OCI-LY7 (cell line): ENCODE measurements at regions not wholly inside any gene's neighbourhood (a gene's known extent, or its start where the extent isn't known, plus 50 kb on each side); places are given as distances from the start of the nearest gene placed in this dataset.

Source experiments
- BruUV-seq: library from RNA; stranded (reverse); fragments of 400-500 nt; replicated peaks from 2 replicates; lab custom pipeline; 2021; lab: Mats Ljungman, UMichigan
- CTCF ChIA-PET: fragments of 300-600 bp; sonication (Branson Sonifier 250); formaldehyde crosslinking; loops from one replicate; lab custom pipeline; 2022; ENCODE audit warnings: antibody characterized with exemption; ENCODE audit not compliant: unreplicated experiment; lab: Charles Lee
- POLR2A ChIA-PET: fragments of 300-600 bp; sonication (Branson Sonifier 250); formaldehyde crosslinking; loops from one replicate; lab custom pipeline; 2022; ENCODE audit warnings: antibody characterized with exemption; lab: Charles Lee
- DNase-seq: peaks from one replicate; pipeline ENCODE4 v3.0.0-alpha.2; 2015; ENCODE audit warnings: low spot score
- H2AFZ ChIP-seq: fragments of 200-600 bp; sonication (generic), shearing (Covaris generic); 2 replicates; pipeline ENCODE4 v1.6.1; 2014; ENCODE audit warnings: mild to moderate bottlenecking, antibody characterized with exemption, low read length, moderate library complexity
- H3K27ac ChIP-seq: fragments of 200-600 bp; sonication (generic); 2 replicates; pipeline ENCODE4 v1.5.1; 2014; ENCODE audit warnings: mixed run types, low read depth, mild to moderate bottlenecking, moderate library complexity, low read length, inconsistent platforms; ENCODE audit not compliant: poor library complexity, severe bottlenecking
- H3K36me3 ChIP-seq: fragments of 200-600 bp; sonication (generic); 2 replicates; pipeline ENCODE4 v1.6.1; 2014; ENCODE audit warnings: mild to moderate bottlenecking, antibody characterized with exemption, low read length, moderate library complexity, mixed read lengths; ENCODE audit not compliant: insufficient read depth
- H3K4me1 ChIP-seq: fragments of 200-600 bp; sonication (generic); 2 replicates; pipeline ENCODE4 v1.5.1; 2014; ENCODE audit warnings: mild to moderate bottlenecking, low read length; ENCODE audit not compliant: insufficient read depth, poor library complexity, severe bottlenecking
- H3K4me2 ChIP-seq: fragments of 200-600 bp; sonication (generic); 2 replicates; pipeline ENCODE4 v1.6.1; 2014; ENCODE audit warnings: mild to moderate bottlenecking, low read length
- H3K4me3 ChIP-seq: fragments of 200-600 bp; sonication (generic); 2 replicates; pipeline ENCODE4 v1.5.1; 2014; ENCODE audit warnings: mild to moderate bottlenecking, low read depth, low read length; ENCODE audit not compliant: poor library complexity, severe bottlenecking
- H3K79me2 ChIP-seq: fragments of 200-600 bp; sonication (generic); 2 replicates; pipeline ENCODE4 v1.6.1; 2016; ENCODE audit warnings: low read depth, mild to moderate bottlenecking, low read length, moderate library complexity, mixed read lengths; ENCODE audit not compliant: insufficient read depth
- H3K9me2 ChIP-seq: fragments of 200-600 bp; sonication (generic); 2 replicates; pipeline ENCODE4 v1.6.1; 2016; ENCODE audit warnings: mild to moderate bottlenecking, low read length, mixed read lengths; ENCODE audit not compliant: insufficient read depth
- H3K9me3 ChIP-seq: fragments of 200-600 bp; sonication (generic); 2 replicates; pipeline ENCODE4 v1.6.1; 2014; ENCODE audit warnings: mild to moderate bottlenecking, mixed run types, low read length, mixed read lengths
- H4K20me1 ChIP-seq: fragments of 200-600 bp; sonication (generic); 2 replicates; pipeline ENCODE4 v1.6.1; 2014; ENCODE audit warnings: mild to moderate bottlenecking, antibody characterized with exemption, low read length, moderate library complexity, mixed read lengths; ENCODE audit not compliant: insufficient read depth
- CTCF ChIP-seq: fragments of 200-600 bp; sonication (generic); conservative IDR thresholded peaks from 2 replicates; pipeline ENCODE4 v1.5.1; 2014; ENCODE audit warnings: mild to moderate bottlenecking, antibody characterized with exemption, low read length, moderate library complexity, mixed read lengths
- EZH2phosphoT487 ChIP-seq: fragments of 200-600 bp; sonication (generic); IDR thresholded peaks from 2 replicates; pipeline ENCODE4 v1.6.1; 2018; ENCODE audit warnings: low read depth, borderline replicate concordance, mild to moderate bottlenecking, mixed run types, antibody characterized with exemption, low read length, moderate library complexity, mixed read lengths
- intact Hi-C: fragments of 100-400 bp; cut with micrococcal nuclease; formaldehyde crosslinking; loops from one replicate; pipeline ENCODE4 v1.10.0; 2022; ENCODE audit not compliant: unreplicated experiment

GRCh38 chr3:144343343-144343742 is 371.7 kb downstream of the DIPK2A start:
- H2AFZ ChIP-seq = no peak overlapping the region
- no peak overlapping the region for H3K27ac ChIP-seq
- intact Hi-C loops = no loop called here
- H3K4me1 ChIP-seq = no peaks in the 10 kb centered on the region
- ChIA-PET CTCF (no interaction called here), POLR2A (interaction anchor here (0.5 to 0.7 kb wide), 2 partner anchors 95 to 265 kb away, joined by 3 to 4 read pairs; no protein-coding TSS in a partner anchor)
- H3K36me3 ChIP-seq = no peaks in the 10 kb centered on the region
- TF ChIP-seq CTCF (no peak), EZH2phosphoT487 (no peak)
- BruUV-seq = no TSS peak
- no peak for DNase-seq
- no peaks in the 10 kb centered on the region for H3K9me3 ChIP-seq
- H3K4me2 ChIP-seq = no peak overlapping the region
- no peaks in the 10 kb centered on the region for H4K20me1 ChIP-seq
- no peak overlapping the region for H3K4me3 ChIP-seq
- no peaks in the 10 kb centered on the region for H3K79me2 ChIP-seq
- H3K9me2 ChIP-seq = no peaks in the 10 kb centered on the region

- Histone ChIP-seq H3K4me2 (no peak overlapping the region), H3K4me1 (no peaks in the 10 kb centered on the region), H3K36me3 (no peaks in the 10 kb centered on the region), H3K79me2 (no peaks in the 10 kb centered on the region), H2AFZ (no peak overlapping the region), H3K27ac (no peak overlapping the region), H3K9me2 (no peaks in the 10 kb centered on the region), H3K4me3 (no peak overlapping the region), H4K20me1 (no peaks in the 10 kb centered on the region), H3K9me3 (no peaks in the 10 kb centered on the region)
- no peak for TF ChIP-seq CTCF
- TF ChIP-seq EZH2phosphoT487 = no peak
- BruUV-seq = no TSS peak
- intact Hi-C loops = no loop called here
- ChIA-PET CTCF (no interaction called here), POLR2A (interaction anchor here (0.7 kb wide), 1 partner anchor 96 kb away, joined by 3 read pairs; no protein-coding TSS in a partner anchor)
- no peak for DNase-seq
Measured at GRCh38 chr3:144343777-144344176, 372.2 kb downstream of the DIPK2A start.

GRCh38 chr3:144344925-144345548 is 373.4 kb downstream of the DIPK2A start:
- intact Hi-C loops = no loop called here
- ChIA-PET CTCF (no interaction called here), POLR2A (no interaction called here)
- no TSS peak for BruUV-seq
- no peak for DNase-seq
- Histone ChIP-seq H3K4me2 (no peak overlapping the region), H3K9me2 (no peaks in the 10 kb centered on the region), H3K9me3 (no peaks in the 10 kb centered on the region), H4K20me1 (no peaks in the 10 kb centered on the region), H3K4me3 (no peak overlapping the region), H3K27ac (no peak overlapping the region), H3K79me2 (no peaks in the 10 kb centered on the region), H3K36me3 (no peaks in the 10 kb centered on the region), H2AFZ (no peak overlapping the region), H3K4me1 (no peaks in the 10 kb centered on the region)
- TF ChIP-seq EZH2phosphoT487 (no peak), CTCF (no peak)
